ENCODE measurements at regions not wholly inside any gene's neighbourhood (a gene's known extent, or its start where the extent isn't known, plus 50 kb on each side); places are given as distances from the start of the nearest gene placed in this dataset.

DNA sequence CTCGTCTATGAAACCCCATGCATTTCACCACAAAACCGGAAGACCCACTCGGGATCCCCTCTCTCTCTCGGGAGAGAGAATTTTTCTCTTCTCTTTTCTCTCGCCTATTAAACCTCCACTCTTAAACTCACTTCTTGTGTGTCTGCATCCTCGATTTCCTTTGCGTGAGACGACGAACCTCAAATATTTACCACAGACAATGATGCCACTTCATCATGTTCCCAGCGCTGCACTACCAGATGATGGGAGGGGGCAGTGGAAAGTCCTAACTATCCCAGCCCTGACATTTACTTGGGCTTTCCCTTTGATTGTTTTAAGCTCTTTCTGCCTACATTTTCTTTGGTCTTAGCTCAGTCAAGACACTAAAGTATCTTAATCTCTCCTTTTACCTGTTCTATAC, 906.7 kb downstream of the GRID1 start:
- Histone ChIP-seq H3K9me3 (ENCODE audit: control insufficient read depth, insufficient read depth, low read depth, low read length) (no peaks in the 10 kb centered on the region), H3K4me3 (ENCODE audit: low read depth, low read length) (no peak overlapping the region), H3K27ac (ENCODE audit: extremely low read depth, low read depth, low read length) (no peak overlapping the region), H3K36me3 (ENCODE audit: control insufficient read depth in 2 of 2, insufficient read depth in 1 of 2, low read length in 2 of 2) (no peaks in the 10 kb centered on the region), H3K4me1 (ENCODE audit: control insufficient read depth, insufficient read depth, low read length) (no peaks in the 10 kb centered on the region)
- CTCF ChIA-PET: interaction anchor here (0.6 to 0.7 kb wide), 2 partner anchors 21 to 639 kb away, joined by 4 read pairs; no protein-coding TSS in a partner anchor
- TF ChIP-seq ZNF202 (tag by site-specific recombination; IDR thresholded peaks at IDR 0.05; ENCODE audit: borderline replicate concordance): no peak
- no peak for TF ChIP-seq ZNF433 (tag by site-specific recombination; IDR thresholded peaks at IDR 0.05; ENCODE audit: low read depth)
- TF ChIP-seq, protein P1, sequence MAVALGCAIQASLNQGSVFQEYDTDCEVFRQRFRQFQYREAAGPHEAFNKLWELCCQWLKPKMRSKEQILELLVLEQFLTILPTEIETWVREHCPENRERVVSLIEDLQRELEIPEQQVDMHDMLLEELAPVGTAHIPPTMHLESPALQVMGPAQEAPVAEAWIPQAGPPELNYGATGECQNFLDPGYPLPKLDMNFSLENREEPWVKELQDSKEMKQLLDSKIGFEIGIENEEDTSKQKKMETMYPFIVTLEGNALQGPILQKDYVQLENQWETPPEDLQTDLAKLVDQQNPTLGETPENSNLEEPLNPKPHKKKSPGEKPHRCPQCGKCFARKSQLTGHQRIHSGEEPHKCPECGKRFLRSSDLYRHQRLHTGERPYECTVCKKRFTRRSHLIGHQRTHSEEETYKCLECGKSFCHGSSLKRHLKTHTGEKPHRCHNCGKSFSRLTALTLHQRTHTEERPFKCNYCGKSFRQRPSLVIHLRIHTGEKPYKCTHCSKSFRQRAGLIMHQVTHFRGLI (tag by site-specific recombination; IDR thresholded peaks at IDR 0.05): no peak
- TF ChIP-seq ZNF391 (tag by site-specific recombination; IDR thresholded peaks at IDR 0.05; ENCODE audit: borderline replicate concordance, low read depth): no peak
- no peak for TF ChIP-seq ZNF510 (tag by site-specific recombination; IDR thresholded peaks at IDR 0.05; ENCODE audit: insufficient replicate concordance)
- TF ChIP-seq MEIS1 (CRISPR knock-in tag; IDR thresholded peaks at IDR 0.05; ENCODE audit: borderline replicate concordance): no peak
- TF ChIP-seq KLF1 (tag by site-specific recombination; IDR thresholded peaks at IDR 0.05): no peak
- TF ChIP-seq, protein P2, sequence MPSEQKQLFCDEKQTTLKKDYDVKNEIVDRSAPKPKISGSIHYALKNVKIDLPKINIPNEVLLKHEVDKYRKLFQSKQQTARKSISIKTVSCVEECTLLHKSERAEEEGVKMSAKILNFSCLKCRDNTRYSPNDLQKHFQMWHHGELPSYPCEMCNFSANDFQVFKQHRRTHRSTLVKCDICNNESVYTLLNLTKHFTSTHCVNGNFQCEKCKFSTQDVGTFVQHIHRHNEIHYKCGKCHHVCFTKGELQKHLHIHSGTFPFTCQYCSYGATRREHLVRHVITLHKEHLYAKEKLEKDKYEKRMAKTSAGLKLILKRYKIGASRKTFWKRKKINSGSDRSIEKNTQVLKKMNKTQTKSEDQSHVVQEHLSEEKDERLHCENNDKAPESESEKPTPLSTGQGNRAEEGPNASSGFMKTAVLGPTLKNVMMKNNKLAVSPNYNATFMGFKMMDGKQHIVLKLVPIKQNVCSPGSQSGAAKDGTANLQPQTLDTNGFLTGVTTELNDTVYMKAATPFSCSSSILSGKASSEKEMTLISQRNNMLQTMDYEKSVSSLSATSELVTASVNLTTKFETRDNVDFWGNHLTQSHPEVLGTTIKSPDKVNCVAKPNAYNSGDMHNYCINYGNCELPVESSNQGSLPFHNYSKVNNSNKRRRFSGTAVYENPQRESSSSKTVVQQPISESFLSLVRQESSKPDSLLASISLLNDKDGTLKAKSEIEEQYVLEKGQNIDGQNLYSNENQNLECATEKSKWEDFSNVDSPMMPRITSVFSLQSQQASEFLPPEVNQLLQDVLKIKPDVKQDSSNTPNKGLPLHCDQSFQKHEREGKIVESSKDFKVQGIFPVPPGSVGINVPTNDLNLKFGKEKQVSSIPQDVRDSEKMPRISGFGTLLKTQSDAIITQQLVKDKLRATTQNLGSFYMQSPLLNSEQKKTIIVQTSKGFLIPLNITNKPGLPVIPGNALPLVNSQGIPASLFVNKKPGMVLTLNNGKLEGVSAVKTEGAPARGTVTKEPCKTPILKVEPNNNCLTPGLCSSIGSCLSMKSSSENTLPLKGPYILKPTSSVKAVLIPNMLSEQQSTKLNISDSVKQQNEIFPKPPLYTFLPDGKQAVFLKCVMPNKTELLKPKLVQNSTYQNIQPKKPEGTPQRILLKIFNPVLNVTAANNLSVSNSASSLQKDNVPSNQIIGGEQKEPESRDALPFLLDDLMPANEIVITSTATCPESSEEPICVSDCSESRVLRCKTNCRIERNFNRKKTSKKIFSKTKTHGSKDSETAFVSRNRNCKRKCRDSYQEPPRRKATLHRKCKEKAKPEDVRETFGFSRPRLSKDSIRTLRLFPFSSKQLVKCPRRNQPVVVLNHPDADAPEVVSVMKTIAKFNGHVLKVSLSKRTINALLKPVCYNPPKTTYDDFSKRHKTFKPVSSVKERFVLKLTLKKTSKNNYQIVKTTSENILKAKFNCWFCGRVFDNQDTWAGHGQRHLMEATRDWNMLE (tag by site-specific recombination; conservative IDR thresholded peaks at IDR 0.05; ENCODE audit: low read depth): no peak
- no peak for TF ChIP-seq KLF8 (tag by site-specific recombination; IDR thresholded peaks at IDR 0.05)
- TF ChIP-seq ZNF473 (tag by site-specific recombination; IDR thresholded peaks at IDR 0.05): no peak
- TF ChIP-seq, protein P3, sequence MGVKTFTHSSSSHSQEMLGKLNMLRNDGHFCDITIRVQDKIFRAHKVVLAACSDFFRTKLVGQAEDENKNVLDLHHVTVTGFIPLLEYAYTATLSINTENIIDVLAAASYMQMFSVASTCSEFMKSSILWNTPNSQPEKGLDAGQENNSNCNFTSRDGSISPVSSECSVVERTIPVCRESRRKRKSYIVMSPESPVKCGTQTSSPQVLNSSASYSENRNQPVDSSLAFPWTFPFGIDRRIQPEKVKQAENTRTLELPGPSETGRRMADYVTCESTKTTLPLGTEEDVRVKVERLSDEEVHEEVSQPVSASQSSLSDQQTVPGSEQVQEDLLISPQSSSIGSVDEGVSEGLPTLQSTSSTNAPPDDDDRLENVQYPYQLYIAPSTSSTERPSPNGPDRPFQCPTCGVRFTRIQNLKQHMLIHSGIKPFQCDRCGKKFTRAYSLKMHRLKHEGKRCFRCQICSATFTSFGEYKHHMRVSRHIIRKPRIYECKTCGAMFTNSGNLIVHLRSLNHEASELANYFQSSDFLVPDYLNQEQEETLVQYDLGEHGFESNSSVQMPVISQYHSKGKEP (tag by site-specific recombination; IDR thresholded peaks at IDR 0.05): no peak
- POLR2A ChIA-PET: no interaction called here

DNA sequence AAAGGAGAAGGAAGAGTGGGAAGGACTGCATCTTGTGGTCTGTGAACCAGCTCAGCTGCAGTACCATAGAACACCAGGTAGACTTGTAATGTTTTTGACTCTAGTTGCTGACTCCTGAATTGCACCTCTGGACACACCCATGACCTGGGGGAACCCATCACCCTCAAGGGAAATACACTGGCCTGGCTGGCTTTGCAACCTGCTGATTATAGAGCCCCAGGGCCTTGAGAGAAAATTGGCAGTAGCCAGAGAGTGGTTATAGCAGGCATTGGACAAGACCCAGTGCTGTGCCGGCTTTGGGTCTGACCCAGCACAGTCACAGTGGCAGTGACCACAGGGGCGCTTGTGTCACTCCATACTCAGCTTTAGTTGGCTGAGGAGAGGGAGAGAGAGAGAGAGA, 902.3 kb downstream of the GRID1 start:
- H3K4me3 ChIP-seq (ENCODE audit: low read depth, low read length): no peak overlapping the region
- H3K4me1 ChIP-seq (ENCODE audit: control insufficient read depth, insufficient read depth, low read length): no peaks in the 10 kb centered on the region
- CTCF ChIA-PET: interaction anchor here (0.6 kb wide), 1 partner anchor 1208 kb away, joined by 3 read pairs; no protein-coding TSS in a partner anchor
- no peaks in the 10 kb centered on the region for H3K9me3 ChIP-seq (ENCODE audit: control insufficient read depth, insufficient read depth, low read depth, low read length)
- POLR2A ChIA-PET: no interaction called here
- H3K27ac ChIP-seq (ENCODE audit: extremely low read depth, low read depth, low read length): no peak overlapping the region
- no peaks in the 10 kb centered on the region for H3K36me3 ChIP-seq (ENCODE audit: control insufficient read depth in 2 of 2, insufficient read depth in 1 of 2, low read length in 2 of 2)
- TF ChIP-seq ZNF843 (tag by site-specific recombination; IDR thresholded peaks at IDR 0.05): no peak
- no peak for TF ChIP-seq ZNF169 (tag by site-specific recombination; IDR thresholded peaks at IDR 0.05)
- TF ChIP-seq, protein P4, sequence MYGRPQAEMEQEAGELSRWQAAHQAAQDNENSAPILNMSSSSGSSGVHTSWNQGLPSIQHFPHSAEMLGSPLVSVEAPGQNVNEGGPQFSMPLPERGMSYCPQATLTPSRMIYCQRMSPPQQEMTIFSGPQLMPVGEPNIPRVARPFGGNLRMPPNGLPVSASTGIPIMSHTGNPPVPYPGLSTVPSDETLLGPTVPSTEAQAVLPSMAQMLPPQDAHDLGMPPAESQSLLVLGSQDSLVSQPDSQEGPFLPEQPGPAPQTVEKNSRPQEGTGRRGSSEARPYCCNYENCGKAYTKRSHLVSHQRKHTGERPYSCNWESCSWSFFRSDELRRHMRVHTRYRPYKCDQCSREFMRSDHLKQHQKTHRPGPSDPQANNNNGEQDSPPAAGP (tag by site-specific recombination; IDR thresholded peaks at IDR 0.05): no peak
- TF ChIP-seq ZNF529 (tag by site-specific recombination; IDR thresholded peaks at IDR 0.05; ENCODE audit: insufficient replicate concordance): no peak
- no peak for TF ChIP-seq ZNF76 (tag by site-specific recombination; IDR thresholded peaks at IDR 0.05; ENCODE audit: borderline replicate concordance, low read depth)
- no peak for TF ChIP-seq ZSCAN23 (tag by site-specific recombination; IDR thresholded peaks at IDR 0.05)
- TF ChIP-seq, protein P5, sequence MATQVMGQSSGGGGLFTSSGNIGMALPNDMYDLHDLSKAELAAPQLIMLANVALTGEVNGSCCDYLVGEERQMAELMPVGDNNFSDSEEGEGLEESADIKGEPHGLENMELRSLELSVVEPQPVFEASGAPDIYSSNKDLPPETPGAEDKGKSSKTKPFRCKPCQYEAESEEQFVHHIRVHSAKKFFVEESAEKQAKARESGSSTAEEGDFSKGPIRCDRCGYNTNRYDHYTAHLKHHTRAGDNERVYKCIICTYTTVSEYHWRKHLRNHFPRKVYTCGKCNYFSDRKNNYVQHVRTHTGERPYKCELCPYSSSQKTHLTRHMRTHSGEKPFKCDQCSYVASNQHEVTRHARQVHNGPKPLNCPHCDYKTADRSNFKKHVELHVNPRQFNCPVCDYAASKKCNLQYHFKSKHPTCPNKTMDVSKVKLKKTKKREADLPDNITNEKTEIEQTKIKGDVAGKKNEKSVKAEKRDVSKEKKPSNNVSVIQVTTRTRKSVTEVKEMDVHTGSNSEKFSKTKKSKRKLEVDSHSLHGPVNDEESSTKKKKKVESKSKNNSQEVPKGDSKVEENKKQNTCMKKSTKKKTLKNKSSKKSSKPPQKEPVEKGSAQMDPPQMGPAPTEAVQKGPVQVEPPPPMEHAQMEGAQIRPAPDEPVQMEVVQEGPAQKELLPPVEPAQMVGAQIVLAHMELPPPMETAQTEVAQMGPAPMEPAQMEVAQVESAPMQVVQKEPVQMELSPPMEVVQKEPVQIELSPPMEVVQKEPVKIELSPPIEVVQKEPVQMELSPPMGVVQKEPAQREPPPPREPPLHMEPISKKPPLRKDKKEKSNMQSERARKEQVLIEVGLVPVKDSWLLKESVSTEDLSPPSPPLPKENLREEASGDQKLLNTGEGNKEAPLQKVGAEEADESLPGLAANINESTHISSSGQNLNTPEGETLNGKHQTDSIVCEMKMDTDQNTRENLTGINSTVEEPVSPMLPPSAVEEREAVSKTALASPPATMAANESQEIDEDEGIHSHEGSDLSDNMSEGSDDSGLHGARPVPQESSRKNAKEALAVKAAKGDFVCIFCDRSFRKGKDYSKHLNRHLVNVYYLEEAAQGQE (tag by site-specific recombination; IDR thresholded peaks at IDR 0.05): no peak
